Omental fat pad (tissue), 3 donors: ENCODE measurements at regions not wholly inside any gene's neighbourhood (a gene's known extent, or its start where the extent isn't known, plus 50 kb on each side); places are given as distances from the start of the nearest gene placed in this dataset.

Experiments used
- ATAC-seq: fragments of 150-250 bp; one replicate; pipeline ENCODE4 v1.9.1; 2016; ENCODE audit warnings: mild to moderate bottlenecking, moderate library complexity; ENCODE audit not compliant: low FRiP score
- DNase-seq: peaks from one replicate; pipeline ENCODE4 v3.0.0-alpha.2; 2019; ENCODE audit warnings: low spot score
- TF ChIP-seq, protein P1 (sequence below), 3 donors: fragments of 450-650 bp; IDR thresholded peaks; one replicate each; pipeline ENCODE4 v1.5.1; 2016 to 2017; ENCODE audit warnings: antibody characterized with exemption in 3 of 3, mild to moderate bottlenecking in 3 of 3, moderate library complexity in 2 of 3

DNA sequence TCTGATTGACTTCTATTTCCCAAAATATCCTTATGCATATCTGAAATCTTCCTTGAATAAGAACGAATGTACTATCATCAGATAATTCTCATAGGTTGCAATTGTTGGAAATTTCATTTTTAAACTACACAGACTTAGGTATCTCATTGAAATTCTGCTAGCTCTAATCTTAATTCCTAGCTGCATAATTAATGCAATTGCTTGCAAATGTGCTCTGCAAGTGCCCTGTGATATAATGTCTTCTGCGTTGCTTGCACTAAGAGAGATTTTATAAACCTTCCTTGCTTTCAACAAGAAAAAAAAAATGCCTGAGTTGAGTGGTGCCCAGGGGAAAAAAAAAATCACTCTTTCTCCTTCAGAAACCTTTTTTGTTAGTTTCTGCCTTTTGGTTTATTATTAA lies 354.9 kb downstream of the TFAP2A start:
- DNase-seq (no peak), ATAC-seq (no peak)
- TF ChIP-seq, protein P1, sequence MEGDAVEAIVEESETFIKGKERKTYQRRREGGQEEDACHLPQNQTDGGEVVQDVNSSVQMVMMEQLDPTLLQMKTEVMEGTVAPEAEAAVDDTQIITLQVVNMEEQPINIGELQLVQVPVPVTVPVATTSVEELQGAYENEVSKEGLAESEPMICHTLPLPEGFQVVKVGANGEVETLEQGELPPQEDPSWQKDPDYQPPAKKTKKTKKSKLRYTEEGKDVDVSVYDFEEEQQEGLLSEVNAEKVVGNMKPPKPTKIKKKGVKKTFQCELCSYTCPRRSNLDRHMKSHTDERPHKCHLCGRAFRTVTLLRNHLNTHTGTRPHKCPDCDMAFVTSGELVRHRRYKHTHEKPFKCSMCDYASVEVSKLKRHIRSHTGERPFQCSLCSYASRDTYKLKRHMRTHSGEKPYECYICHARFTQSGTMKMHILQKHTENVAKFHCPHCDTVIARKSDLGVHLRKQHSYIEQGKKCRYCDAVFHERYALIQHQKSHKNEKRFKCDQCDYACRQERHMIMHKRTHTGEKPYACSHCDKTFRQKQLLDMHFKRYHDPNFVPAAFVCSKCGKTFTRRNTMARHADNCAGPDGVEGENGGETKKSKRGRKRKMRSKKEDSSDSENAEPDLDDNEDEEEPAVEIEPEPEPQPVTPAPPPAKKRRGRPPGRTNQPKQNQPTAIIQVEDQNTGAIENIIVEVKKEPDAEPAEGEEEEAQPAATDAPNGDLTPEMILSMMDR (IDR thresholded peaks at IDR 0.05) = no peak

- ATAC-seq = no peak
- TF ChIP-seq, protein P1 (IDR thresholded peaks at IDR 0.05) = no peak
- no peak for DNase-seq
Measured at GRCh38 chr6:10054672-10055071, 360.2 kb downstream of the TFAP2A start.

- TF ChIP-seq, protein P1 (IDR thresholded peaks at IDR 0.05) = no peak
- ATAC-seq = no peak
- DNase-seq = no peak
Measured at GRCh38 chr6:10051283-10051682, 363.6 kb downstream of the TFAP2A start.

DNA sequence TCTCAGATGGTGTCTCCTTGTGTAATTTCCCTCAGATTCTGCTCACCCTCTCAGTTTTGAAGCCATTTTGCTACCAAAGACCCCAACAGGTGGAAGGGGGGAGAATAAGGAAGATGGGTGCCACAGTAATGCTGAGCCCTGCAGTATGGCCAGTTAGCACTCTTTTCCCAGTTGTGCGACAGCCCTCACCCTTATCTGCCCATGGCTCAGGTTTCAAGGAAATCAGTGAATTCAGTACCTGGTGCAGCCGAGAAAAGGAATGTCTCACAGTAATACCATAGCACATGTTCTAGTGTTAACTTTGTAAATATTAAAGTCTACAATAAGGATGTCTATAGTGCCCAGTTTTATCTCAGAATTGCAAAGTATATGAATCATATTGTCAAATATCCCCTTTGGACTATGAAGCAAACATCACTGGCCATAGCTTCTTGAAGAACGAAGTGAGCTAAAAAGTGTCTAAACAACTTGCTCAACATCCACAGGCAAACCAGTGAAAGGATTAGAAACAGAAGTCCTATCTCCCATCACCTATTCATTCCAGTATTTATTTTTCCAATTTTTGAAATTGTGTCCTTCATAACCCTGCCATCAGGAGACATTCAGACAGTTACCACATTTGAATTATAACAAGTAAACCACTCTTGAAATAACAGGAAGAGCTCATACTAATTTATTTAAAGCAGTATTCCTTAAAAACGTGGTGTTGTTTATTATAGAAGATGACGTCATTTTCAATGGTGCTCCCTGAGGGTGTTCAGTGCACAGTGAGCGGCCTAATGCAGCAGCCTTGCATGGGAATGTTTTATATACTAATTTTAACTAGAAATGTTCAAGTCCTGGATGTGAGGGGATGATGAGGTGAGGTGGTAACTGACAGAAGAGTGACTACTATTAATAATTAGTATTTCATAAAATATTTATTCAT lies 366.2 kb downstream of the TFAP2A start:
- DNase-seq (no peak), ATAC-seq (no peak)
- TF ChIP-seq, protein P1 (IDR thresholded peaks at IDR 0.05) = no peak

- TF ChIP-seq, protein P1 (IDR thresholded peaks at IDR 0.05) = no peak
- ATAC-seq = no peak
Measured at GRCh38 chr6:10042280-10042679, 372.6 kb downstream of the TFAP2A start.

GRCh38 chr6:10033223-10033829 lies 381.5 kb downstream of the TFAP2A start:
- DNase-seq (no peak), ATAC-seq (no peak)
- TF ChIP-seq, protein P1 (IDR thresholded peaks at IDR 0.05) = no peak

More at GRCh38 chr6:10042280-10042679, 372.6 kb downstream of the TFAP2A start:
- no peak for DNase-seq
